ENCODE measurements at regions not wholly inside any gene's neighbourhood (a gene's known extent, or its start where the extent isn't known, plus 50 kb on each side); places are given as distances from the start of the nearest gene placed in this dataset.

- no peak overlapping the region for H3K27ac ChIP-seq (ENCODE audit: extremely low read depth, low read depth, low read length)
- H2AFZ ChIP-seq (ENCODE audit: low read depth, low read length): no peak overlapping the region
- no peaks in the 10 kb centered on the region for H3K9me3 ChIP-seq (replicated peaks; ENCODE audit: control insufficient read depth, insufficient read depth, low read depth, low read length)
- intact Hi-C loops (cut with micrococcal nuclease) (no loop called here), in situ Hi-C loops (cut with MboI) (no loop called here)
- H4K20me1 ChIP-seq (replicated peaks; ENCODE audit: control insufficient read depth, insufficient read depth, low read length): no peaks in the 10 kb centered on the region
- DNase-seq (ENCODE audit: extremely low read depth in 1 of 4, low spot score in 3 of 4): no peak
- no peak overlapping the region for H3K9ac ChIP-seq (ENCODE audit: insufficient read depth in 1 of 2, low read depth in 2 of 2, low read length in 2 of 2)
- CTCF ChIA-PET (ENCODE audit: low intra/inter-chr PET ratio): no interaction called here
- no peaks in the 10 kb centered on the region for H3K9me1 ChIP-seq (ENCODE audit: control insufficient read depth, insufficient read depth, low read length)
- H3K79me2 ChIP-seq (ENCODE audit: control insufficient read depth, insufficient read depth, low read length): no peaks in the 10 kb centered on the region
- H3K36me3 ChIP-seq (ENCODE audit: control insufficient read depth, insufficient read depth, low read length): no peaks in the 10 kb centered on the region
- H3K4me2 ChIP-seq (ENCODE audit: insufficient read depth, low read length): no peak overlapping the region
- no peak for FAIRE-seq
- BruUV-seq (replicated peaks): no TSS peak
- peaks cover 0 to 10% of the 10 kb centered on the region in 2 experiments; a peak in 3 of 5 replicates for H3K27me3 ChIP-seq (ENCODE audit: control insufficient read depth in 2 of 2, insufficient read depth in 2 of 2, low read length in 2 of 2)
- ATAC-seq: no peak
- H3K4me1 ChIP-seq (replicated peaks in 1 of 2; ENCODE audit: control insufficient read depth in 2 of 2, insufficient read depth in 2 of 2, low read length in 2 of 2): peaks cover 0 to 4% of the 10 kb centered on the region in 2 experiments; a peak in 1 of 5 replicates
- POLR2A ChIA-PET: no interaction called here
- no peak overlapping the region for H3K4me3 ChIP-seq
- no peak for TF ChIP-seq RBM25 (IDR thresholded peaks at IDR 0.05; ENCODE audit: low read depth, low read length, severe bottlenecking)
- TF ChIP-seq SOX6 (IDR thresholded peaks at IDR 0.05): no peak
- TF ChIP-seq PATZ1 (CRISPR knock-in tag; IDR thresholded peaks at IDR 0.05; ENCODE audit: borderline replicate concordance): no peak
- no peak for TF ChIP-seq ZNF277 (CRISPR knock-in tag; IDR thresholded peaks at IDR 0.05; ENCODE audit: borderline replicate concordance)
- no peak for TF ChIP-seq CHD7 (IDR thresholded peaks at IDR 0.05; ENCODE audit: low read depth, low read length)
- TF ChIP-seq RBM14 (IDR thresholded peaks at IDR 0.05; ENCODE audit: borderline replicate concordance, insufficient read depth, low read depth, low read length): no peak
- no peak for TF ChIP-seq ZBED1 (IDR thresholded peaks at IDR 0.05)
- TF ChIP-seq DPF2 (IDR thresholded peaks at IDR 0.05): no peak
- no peak for TF ChIP-seq GABPB1 (CRISPR knock-in tag; IDR thresholded peaks at IDR 0.05)
These were observed 269.5 kb upstream of the AKR1E2 start for GRCh38 chr10:4556527-4556926.

Data from K562 (cell line).